ENCODE measurements at regions not wholly inside any gene's neighbourhood (a gene's known extent, or its start where the extent isn't known, plus 50 kb on each side); places are given as distances from the start of the nearest gene placed in this dataset.

GRCh38 chr7:24477398-24478136 lies 95.7 kb upstream of the PALS2 start:
- no peaks in the 10 kb centered on the region for H3K27me3 ChIP-seq
- TF ChIP-seq CTCF (IDR thresholded peaks at IDR 0.05) = no peak
- TF ChIP-seq POLR2A (IDR thresholded peaks at IDR 0.05) = no peak
- DNase-seq = no peak
- H3K36me3 ChIP-seq = no peaks in the 10 kb centered on the region
- no peaks in the 10 kb centered on the region for H3K9me3 ChIP-seq
- H3K27ac ChIP-seq = no peak overlapping the region
- no peak overlapping the region for H3K4me3 ChIP-seq
- H3K4me1 ChIP-seq = no peaks in the 10 kb centered on the region

GRCh38 chr7:24478137-24478655 lies 95.1 kb upstream of the PALS2 start:
- DNase-seq = no peak
- TF ChIP-seq CTCF (IDR thresholded peaks at IDR 0.05) (no peak), POLR2A (IDR thresholded peaks at IDR 0.05) (no peak)
- no peaks in the 10 kb centered on the region for H3K9me3 ChIP-seq
- no peak overlapping the region for H3K27ac ChIP-seq
- H3K36me3 ChIP-seq = no peaks in the 10 kb centered on the region
- H3K27me3 ChIP-seq = no peaks in the 10 kb centered on the region
- no peak overlapping the region for H3K4me3 ChIP-seq
- H3K4me1 ChIP-seq = no peaks in the 10 kb centered on the region

- no peak for DNase-seq
- TF ChIP-seq POLR2A (IDR thresholded peaks at IDR 0.05) (no peak), CTCF (IDR thresholded peaks at IDR 0.05) (no peak)
These were observed 92.8 kb upstream of the PALS2 start for GRCh38 chr7:24480501-24480900.

GRCh38 chr7:24483804-24484203 lies 89.4 kb upstream of the PALS2 start:
- Histone ChIP-seq H3K27me3 (no peaks in the 10 kb centered on the region), H3K4me3 (no peak overlapping the region), H3K27ac (no peak overlapping the region), H3K36me3 (no peaks in the 10 kb centered on the region), H3K4me1 (no peaks in the 10 kb centered on the region), H3K9me3 (no peaks in the 10 kb centered on the region)
- no peak for TF ChIP-seq CTCF (IDR thresholded peaks at IDR 0.05)
- TF ChIP-seq POLR2A (IDR thresholded peaks at IDR 0.05) = no peak
- DNase-seq = no peak

More at GRCh38 chr7:24480501-24480900, 92.8 kb upstream of the PALS2 start:
- no peaks in the 10 kb centered on the region for H3K4me1 ChIP-seq
- H3K36me3 ChIP-seq = no peaks in the 10 kb centered on the region
- H3K27me3 ChIP-seq = no peaks in the 10 kb centered on the region
- H3K27ac ChIP-seq = no peak overlapping the region
- no peaks in the 10 kb centered on the region for H3K9me3 ChIP-seq
- H3K4me3 ChIP-seq = no peak overlapping the region

GRCh38 chr7:24492576-24492975 lies 80.7 kb upstream of the PALS2 start:
- Histone ChIP-seq H3K4me3 (no peak overlapping the region), H3K27me3 (no peaks in the 10 kb centered on the region), H3K36me3 (no peaks in the 10 kb centered on the region), H3K4me1 (no peaks in the 10 kb centered on the region), H3K27ac (no peak overlapping the region), H3K9me3 (no peaks in the 10 kb centered on the region)
- DNase-seq = no peak
- TF ChIP-seq POLR2A (IDR thresholded peaks at IDR 0.05) = no peak
- TF ChIP-seq CTCF (IDR thresholded peaks at IDR 0.05) = no peak
